Neural cell (in vitro differentiated cells): ENCODE measurements at regions not wholly inside any gene's neighbourhood (a gene's known extent, or its start where the extent isn't known, plus 50 kb on each side); places are given as distances from the start of the nearest gene placed in this dataset.

Experiments
- EP300 ChIP-seq: fragments of 450-650 bp; conservative IDR thresholded peaks from 2 replicates; pipeline ENCODE4 v1.6.1; 2014; ENCODE audit warnings: antibody characterized with exemption, mild to moderate bottlenecking, moderate library complexity; ENCODE audit not compliant: poor library complexity, severe bottlenecking
- POLR2AphosphoS5 ChIP-seq: IDR thresholded peaks from 2 replicates; pipeline ENCODE4 v1.6.1; 2012
- RAD21 ChIP-seq: fragments of 450-650 bp; conservative IDR thresholded peaks from 2 replicates; pipeline ENCODE4 v1.6.1; 2014; ENCODE audit warnings: antibody characterized with exemption, mild to moderate bottlenecking, moderate library complexity
- TF ChIP-seq, protein P1 (sequence below): fragments of 450-650 bp; IDR thresholded peaks from 2 replicates; pipeline ENCODE4 v1.5.1; 2014; ENCODE audit warnings: antibody characterized with exemption, mild to moderate bottlenecking, moderate library complexity; ENCODE audit not compliant: poor library complexity, severe bottlenecking
- TF ChIP-seq, protein P2 (sequence below): IDR thresholded peaks from 2 replicates; pipeline ENCODE4 v1.6.1; 2012; ENCODE audit warnings: borderline replicate concordance

DNA sequence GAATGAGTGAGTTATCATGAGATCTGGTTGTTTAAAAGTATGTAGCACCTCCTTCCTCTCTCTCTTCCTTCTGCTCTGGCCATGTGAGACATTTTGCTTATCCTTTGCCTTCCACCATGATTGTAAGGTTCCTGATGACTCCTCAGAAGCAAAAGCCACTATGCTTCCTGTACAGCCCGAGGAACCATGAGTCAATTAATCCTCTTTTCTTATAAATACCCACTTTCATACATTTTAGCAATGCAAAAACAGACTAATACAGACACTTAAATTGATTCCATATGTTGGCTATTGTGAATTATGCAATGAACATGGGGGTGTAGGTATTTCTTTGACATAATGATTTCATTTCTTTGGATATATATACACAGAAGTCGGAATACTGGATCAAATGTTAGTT lies 792.8 kb upstream of the EYS start:
- no peak for TF ChIP-seq RAD21
- TF ChIP-seq, protein P1, sequence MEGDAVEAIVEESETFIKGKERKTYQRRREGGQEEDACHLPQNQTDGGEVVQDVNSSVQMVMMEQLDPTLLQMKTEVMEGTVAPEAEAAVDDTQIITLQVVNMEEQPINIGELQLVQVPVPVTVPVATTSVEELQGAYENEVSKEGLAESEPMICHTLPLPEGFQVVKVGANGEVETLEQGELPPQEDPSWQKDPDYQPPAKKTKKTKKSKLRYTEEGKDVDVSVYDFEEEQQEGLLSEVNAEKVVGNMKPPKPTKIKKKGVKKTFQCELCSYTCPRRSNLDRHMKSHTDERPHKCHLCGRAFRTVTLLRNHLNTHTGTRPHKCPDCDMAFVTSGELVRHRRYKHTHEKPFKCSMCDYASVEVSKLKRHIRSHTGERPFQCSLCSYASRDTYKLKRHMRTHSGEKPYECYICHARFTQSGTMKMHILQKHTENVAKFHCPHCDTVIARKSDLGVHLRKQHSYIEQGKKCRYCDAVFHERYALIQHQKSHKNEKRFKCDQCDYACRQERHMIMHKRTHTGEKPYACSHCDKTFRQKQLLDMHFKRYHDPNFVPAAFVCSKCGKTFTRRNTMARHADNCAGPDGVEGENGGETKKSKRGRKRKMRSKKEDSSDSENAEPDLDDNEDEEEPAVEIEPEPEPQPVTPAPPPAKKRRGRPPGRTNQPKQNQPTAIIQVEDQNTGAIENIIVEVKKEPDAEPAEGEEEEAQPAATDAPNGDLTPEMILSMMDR, result no peak
- TF ChIP-seq, protein P2, sequence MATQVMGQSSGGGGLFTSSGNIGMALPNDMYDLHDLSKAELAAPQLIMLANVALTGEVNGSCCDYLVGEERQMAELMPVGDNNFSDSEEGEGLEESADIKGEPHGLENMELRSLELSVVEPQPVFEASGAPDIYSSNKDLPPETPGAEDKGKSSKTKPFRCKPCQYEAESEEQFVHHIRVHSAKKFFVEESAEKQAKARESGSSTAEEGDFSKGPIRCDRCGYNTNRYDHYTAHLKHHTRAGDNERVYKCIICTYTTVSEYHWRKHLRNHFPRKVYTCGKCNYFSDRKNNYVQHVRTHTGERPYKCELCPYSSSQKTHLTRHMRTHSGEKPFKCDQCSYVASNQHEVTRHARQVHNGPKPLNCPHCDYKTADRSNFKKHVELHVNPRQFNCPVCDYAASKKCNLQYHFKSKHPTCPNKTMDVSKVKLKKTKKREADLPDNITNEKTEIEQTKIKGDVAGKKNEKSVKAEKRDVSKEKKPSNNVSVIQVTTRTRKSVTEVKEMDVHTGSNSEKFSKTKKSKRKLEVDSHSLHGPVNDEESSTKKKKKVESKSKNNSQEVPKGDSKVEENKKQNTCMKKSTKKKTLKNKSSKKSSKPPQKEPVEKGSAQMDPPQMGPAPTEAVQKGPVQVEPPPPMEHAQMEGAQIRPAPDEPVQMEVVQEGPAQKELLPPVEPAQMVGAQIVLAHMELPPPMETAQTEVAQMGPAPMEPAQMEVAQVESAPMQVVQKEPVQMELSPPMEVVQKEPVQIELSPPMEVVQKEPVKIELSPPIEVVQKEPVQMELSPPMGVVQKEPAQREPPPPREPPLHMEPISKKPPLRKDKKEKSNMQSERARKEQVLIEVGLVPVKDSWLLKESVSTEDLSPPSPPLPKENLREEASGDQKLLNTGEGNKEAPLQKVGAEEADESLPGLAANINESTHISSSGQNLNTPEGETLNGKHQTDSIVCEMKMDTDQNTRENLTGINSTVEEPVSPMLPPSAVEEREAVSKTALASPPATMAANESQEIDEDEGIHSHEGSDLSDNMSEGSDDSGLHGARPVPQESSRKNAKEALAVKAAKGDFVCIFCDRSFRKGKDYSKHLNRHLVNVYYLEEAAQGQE, result no peak
- TF ChIP-seq EP300, result no peak
- no peak for TF ChIP-seq POLR2AphosphoS5
